ENCODE measurements at regions not wholly inside any gene's neighbourhood (a gene's known extent, or its start where the extent isn't known, plus 50 kb on each side); places are given as distances from the start of the nearest gene placed in this dataset.

- TF ChIP-seq EZH2 (IDR thresholded peaks at IDR 0.05) = no peak
- TF ChIP-seq POLR2AphosphoS5 (IDR thresholded peaks at IDR 0.05; ENCODE audit: borderline replicate concordance, low read depth, low read length) = no peak
- no peak for TF ChIP-seq FOXP2 (optimal IDR thresholded peaks at IDR 0.05; ENCODE audit: control extremely low read depth, extremely low read length, insufficient read depth)
Observed at GRCh38 chr10:78143576-78143975, 109.9 kb downstream of the RPS24 start.

Data from SK-N-MC (cell line).